Endothelial cell of umbilical vein (primary cell): ENCODE measurements at regions not wholly inside any gene's neighbourhood (a gene's known extent, or its start where the extent isn't known, plus 50 kb on each side); places are given as distances from the start of the nearest gene placed in this dataset.

Source experiments
- CTCF ChIP-seq, 2 donors: IDR thresholded peaks; 1 replicate in 1 of 2; 2 replicates in 1 of 2; pipeline ENCODE4 v1.5.1; 2011; ENCODE audit warnings: low read length in 2 of 2, mild to moderate bottlenecking in 2 of 2, moderate library complexity in 2 of 2, control low read depth in 1 of 2, inconsistent platforms in 1 of 2, low read depth in 1 of 2; ENCODE audit not compliant: insufficient read depth in 1 of 2; ENCODE audit errors: extremely low read depth in 1 of 2
- EZH2 ChIP-seq: IDR thresholded peaks from 2 replicates; pipeline ENCODE4 v1.6.1; 2012; ENCODE audit warnings: borderline replicate concordance, low read depth, mild to moderate bottlenecking, moderate library complexity, low read length, inconsistent platforms; ENCODE audit not compliant: severe bottlenecking
- POLR2A ChIP-seq: IDR thresholded peaks from 2 replicates; pipeline ENCODE4 v1.6.1; 2012; ENCODE audit warnings: low read depth, mild to moderate bottlenecking, control low read depth, low read length
- POLR2AphosphoS5 ChIP-seq: IDR thresholded peaks from 2 replicates; pipeline ENCODE4 v1.6.1; 2012; ENCODE audit warnings: low read depth, mild to moderate bottlenecking, control low read depth, low read length, moderate library complexity; ENCODE audit not compliant: insufficient read depth

GRCh38 chr1:222242492-222242891 is 305.4 kb downstream of the HHIPL2 start:
- no peak for TF ChIP-seq POLR2AphosphoS5
- no peak for TF ChIP-seq CTCF (IDR thresholded peaks at IDR 0.05; ENCODE audit: extremely low read depth in 1 of 2, insufficient read depth in 1 of 2, low read depth in 1 of 2, low read length in 2 of 2)
- no peak for TF ChIP-seq POLR2A
- no peak for TF ChIP-seq EZH2
